Hepatocyte (in vitro differentiated cells): ENCODE measurements at regions not wholly inside any gene's neighbourhood (a gene's known extent, or its start where the extent isn't known, plus 50 kb on each side); places are given as distances from the start of the nearest gene placed in this dataset.

Experiments used
- CTCF ChIP-seq: fragments of 200-600 bp; sonication (generic); IDR thresholded peaks from 2 replicates; pipeline ENCODE4 v1.5.1; 2016; ENCODE audit warnings: antibody characterized with exemption, mild to moderate bottlenecking; ENCODE audit not compliant: poor library complexity
- EZH2 ChIP-seq: fragments of 200-600 bp; sonication (generic); IDR thresholded peaks from 2 replicates; pipeline ENCODE4 v1.6.1; 2016; ENCODE audit warnings: antibody characterized with exemption, mild to moderate bottlenecking, borderline replicate concordance
- EZH2phosphoT487 ChIP-seq: fragments of 200-600 bp; sonication (generic); IDR thresholded peaks from one replicate; pipeline ENCODE4 v1.6.1; 2018; ENCODE audit warnings: antibody characterized with exemption, mild to moderate bottlenecking, low read depth, moderate library complexity; ENCODE audit not compliant: unreplicated experiment, severe bottlenecking

GRCh38 chr10:36488579-36488978 is 636.8 kb upstream of the ANKRD30A start:
- no peak for TF ChIP-seq CTCF
- no peak for TF ChIP-seq EZH2phosphoT487
- no peak for TF ChIP-seq EZH2
